Endothelial cell (in vitro differentiated cells): ENCODE measurements at regions not wholly inside any gene's neighbourhood (a gene's known extent, or its start where the extent isn't known, plus 50 kb on each side); places are given as distances from the start of the nearest gene placed in this dataset.

ENCODE experiments used
- DNase-seq: peaks from one replicate; pipeline ENCODE4 v3.0.0; 2021; ENCODE audit warnings: low spot score
- H3K27ac Mint-ChIP-seq: one replicate; pipeline ENCODE4 v1.8.0; 2021; ENCODE audit warnings: mixed read lengths, inconsistent platforms; ENCODE audit not compliant: unreplicated experiment
- H3K27me3 Mint-ChIP-seq: one replicate; pipeline ENCODE4 v1.8.0; 2021; ENCODE audit warnings: mild to moderate bottlenecking, moderate library complexity, mixed read lengths, inconsistent platforms; ENCODE audit not compliant: unreplicated experiment
- H3K36me3 Mint-ChIP-seq: one replicate; pipeline ENCODE4 v1.8.0; 2021; ENCODE audit warnings: mild to moderate bottlenecking, low read depth, mixed read lengths, inconsistent platforms; ENCODE audit not compliant: unreplicated experiment
- H3K4me1 Mint-ChIP-seq: one replicate; pipeline ENCODE4 v1.8.0; 2021; ENCODE audit warnings: mild to moderate bottlenecking, mixed read lengths, inconsistent platforms; ENCODE audit not compliant: unreplicated experiment
- H3K4me3 Mint-ChIP-seq: one replicate; pipeline ENCODE4 v1.8.0; 2021; ENCODE audit warnings: mild to moderate bottlenecking, mixed read lengths, inconsistent platforms; ENCODE audit not compliant: unreplicated experiment
- H3K9me3 Mint-ChIP-seq: one replicate; pipeline ENCODE4 v1.8.0; 2021; ENCODE audit warnings: mixed read lengths, inconsistent platforms; ENCODE audit not compliant: unreplicated experiment
- CTCF ChIP-seq: fragments of 200-600 bp; sonication (generic); IDR thresholded peaks from one replicate; pipeline ENCODE4 v1.5.0; 2021; ENCODE audit warnings: antibody characterized with exemption; ENCODE audit not compliant: unreplicated experiment

DNA sequence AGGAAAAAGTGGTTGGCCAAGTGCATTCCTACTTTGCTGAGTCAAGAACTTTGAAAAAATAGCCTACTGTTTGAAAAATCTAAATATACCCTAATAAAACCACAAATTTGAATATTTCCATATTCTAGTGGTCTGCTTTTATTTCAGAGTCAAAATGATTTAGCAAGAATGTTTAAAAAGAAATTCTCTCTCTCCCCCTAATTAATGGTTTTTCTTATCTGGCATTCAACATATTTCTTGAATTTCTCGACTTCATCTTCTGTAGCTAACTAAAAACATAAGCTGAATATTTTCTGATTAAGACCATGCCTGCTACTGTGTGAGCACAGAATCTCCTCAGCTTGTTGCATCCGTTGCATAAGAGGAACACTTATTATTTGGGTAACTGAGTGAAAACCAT is 563.5 kb upstream of the TBL1XR1 start:
- H3K27ac Mint-ChIP-seq, result no peak overlapping the region

GRCh38 chr3:177764377-177764912 is 567.2 kb upstream of the TBL1XR1 start:
- Mint-ChIP-seq H3K27me3 (peaks cover 1% of the 10 kb centered on the region), H3K27ac (no peak overlapping the region), H3K9me3 (no peaks in the 10 kb centered on the region), H3K4me1 (peaks cover 19% of the 10 kb centered on the region), H3K4me3 (no peak overlapping the region), H3K36me3 (peaks cover 8% of the 10 kb centered on the region)
- no peak for TF ChIP-seq CTCF
- DNase-seq, result no peak

More for the DNA sequence above, 563.5 kb upstream of the TBL1XR1 start:
- H3K27me3 Mint-ChIP-seq, result peaks cover 1% of the 10 kb centered on the region
- no peaks in the 10 kb centered on the region for H3K36me3 Mint-ChIP-seq
- TF ChIP-seq CTCF, result no peak
- peaks cover 17% of the 10 kb centered on the region for H3K4me1 Mint-ChIP-seq
- no peak overlapping the region for H3K4me3 Mint-ChIP-seq
- DNase-seq, result no peak
- H3K9me3 Mint-ChIP-seq, result no peaks in the 10 kb centered on the region

DNA sequence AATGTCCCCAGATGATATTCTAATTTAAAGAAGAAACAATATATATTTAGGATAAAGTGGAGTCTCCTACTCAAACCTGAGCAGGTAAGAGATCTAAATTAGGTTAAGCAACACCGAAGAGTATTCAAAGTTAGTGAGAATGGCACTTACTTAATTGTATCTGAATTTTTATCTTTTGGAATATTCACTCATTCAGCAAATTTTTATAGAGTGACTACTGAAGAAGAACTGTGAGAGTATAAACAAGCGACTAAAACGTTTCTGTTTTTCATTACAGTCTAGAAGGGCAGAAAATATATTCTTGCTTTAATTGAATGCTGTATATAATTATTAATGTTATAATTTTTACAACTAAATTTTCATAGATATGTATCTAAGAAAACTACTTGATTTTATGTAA is 567.7 kb upstream of the TBL1XR1 start:
- no peak overlapping the region for H3K4me3 Mint-ChIP-seq
- no peaks in the 10 kb centered on the region for H3K9me3 Mint-ChIP-seq
- TF ChIP-seq CTCF, result no peak
- H3K27ac Mint-ChIP-seq, result no peak overlapping the region
- no peak for DNase-seq
- peaks cover 8% of the 10 kb centered on the region for H3K36me3 Mint-ChIP-seq
- peaks cover 19% of the 10 kb centered on the region for H3K4me1 Mint-ChIP-seq
- H3K27me3 Mint-ChIP-seq, result peaks cover 1% of the 10 kb centered on the region

DNA sequence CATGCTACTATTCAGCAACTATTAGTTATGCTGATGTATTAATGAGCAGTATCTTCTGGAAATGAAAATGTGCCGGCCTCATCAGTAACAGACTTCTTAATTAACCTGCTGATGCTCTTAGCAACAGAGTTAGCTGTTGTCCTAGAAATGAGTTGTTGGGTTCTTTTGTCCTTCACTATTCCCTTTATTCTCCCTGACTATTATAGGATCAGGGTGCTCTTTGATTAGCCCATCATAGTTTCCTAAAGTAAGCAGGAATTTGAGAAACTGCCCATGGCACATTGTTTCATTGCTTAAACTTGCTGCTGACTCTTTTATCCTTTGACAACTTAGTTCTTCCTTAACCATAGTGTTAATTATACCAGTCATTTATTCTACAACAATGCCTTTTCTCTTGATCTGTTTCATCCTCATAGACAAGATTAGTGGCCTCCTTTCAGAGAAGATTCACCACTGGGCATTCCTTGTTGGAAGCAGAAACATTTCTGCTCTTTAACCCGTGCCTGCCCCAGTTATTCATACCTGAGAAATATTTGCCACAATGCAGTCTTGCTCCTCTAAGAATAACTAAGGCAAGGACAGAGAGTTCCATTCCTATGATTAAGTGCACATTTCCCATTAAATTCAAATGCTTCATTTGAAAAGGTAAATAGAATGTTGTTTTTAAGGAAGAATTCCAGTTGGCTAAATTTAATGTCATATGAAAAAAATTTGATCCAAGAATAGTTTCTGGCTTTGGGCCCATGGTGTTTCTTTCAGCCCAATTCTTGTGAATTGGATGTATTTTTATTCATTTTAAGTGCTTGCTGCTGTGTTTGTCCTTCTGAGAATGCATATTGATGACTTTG is 573.3 kb upstream of the TBL1XR1 start:
- no peaks in the 10 kb centered on the region for H3K9me3 Mint-ChIP-seq
- H3K4me3 Mint-ChIP-seq, result no peak overlapping the region
- no peak for TF ChIP-seq CTCF
- H3K27ac Mint-ChIP-seq, result no peak overlapping the region
- no peak for DNase-seq
- peaks cover 8% of the 10 kb centered on the region for H3K36me3 Mint-ChIP-seq
- peaks cover 2% of the 10 kb centered on the region for H3K27me3 Mint-ChIP-seq
- H3K4me1 Mint-ChIP-seq, result peaks cover 3% of the 10 kb centered on the region

DNA sequence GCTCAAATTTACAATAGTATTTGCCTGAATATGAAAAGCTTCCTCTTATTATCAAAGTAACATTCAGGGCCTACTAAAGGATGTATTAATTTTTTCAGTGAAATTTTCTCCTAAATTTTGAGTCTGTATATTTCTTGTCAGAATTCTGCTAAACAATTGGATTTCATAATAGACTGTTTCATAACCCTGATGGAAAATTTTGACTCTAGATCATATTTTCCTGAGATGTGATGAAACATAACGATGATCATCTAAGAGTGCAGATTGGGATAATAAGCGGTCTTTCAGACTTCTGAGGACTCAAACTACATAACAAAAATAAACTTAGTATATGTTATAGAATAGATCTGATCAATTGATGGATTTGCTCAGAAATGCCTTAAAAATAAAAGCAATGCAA is 574.5 kb upstream of the TBL1XR1 start:
- H3K27me3 Mint-ChIP-seq, result peaks cover 2% of the 10 kb centered on the region
- no peak overlapping the region for H3K4me3 Mint-ChIP-seq
- no peak for DNase-seq
- H3K27ac Mint-ChIP-seq, result no peak overlapping the region
- H3K9me3 Mint-ChIP-seq, result no peaks in the 10 kb centered on the region
- no peaks in the 10 kb centered on the region for H3K4me1 Mint-ChIP-seq
- peaks cover 8% of the 10 kb centered on the region for H3K36me3 Mint-ChIP-seq
- TF ChIP-seq CTCF, result no peak
